AG10803 (cell line): ENCODE measurements at regions not wholly inside any gene's neighbourhood (a gene's known extent, or its start where the extent isn't known, plus 50 kb on each side); places are given as distances from the start of the nearest gene placed in this dataset.
"Not testable (repeated sequence)": the region's sequence is repeated elsewhere in the genome, so short reads cannot be mapped to it uniquely, and the experiment has no call there.

ENCODE experiments used
- DNase-seq: peaks from one replicate; pipeline ENCODE4 v3.0.0; 2010; ENCODE audit warnings: low read depth
- H3K4me3 ChIP-seq: 2 replicates; pipeline ENCODE4 v1.5.1; 2011; ENCODE audit warnings: mild to moderate bottlenecking, low read length, control low read depth
- TF ChIP-seq, protein P1 (sequence below): conservative IDR thresholded peaks from 2 replicates; pipeline ENCODE4 v1.5.1; 2011; ENCODE audit warnings: mild to moderate bottlenecking, low read length, control low read depth, inconsistent platforms

DNA sequence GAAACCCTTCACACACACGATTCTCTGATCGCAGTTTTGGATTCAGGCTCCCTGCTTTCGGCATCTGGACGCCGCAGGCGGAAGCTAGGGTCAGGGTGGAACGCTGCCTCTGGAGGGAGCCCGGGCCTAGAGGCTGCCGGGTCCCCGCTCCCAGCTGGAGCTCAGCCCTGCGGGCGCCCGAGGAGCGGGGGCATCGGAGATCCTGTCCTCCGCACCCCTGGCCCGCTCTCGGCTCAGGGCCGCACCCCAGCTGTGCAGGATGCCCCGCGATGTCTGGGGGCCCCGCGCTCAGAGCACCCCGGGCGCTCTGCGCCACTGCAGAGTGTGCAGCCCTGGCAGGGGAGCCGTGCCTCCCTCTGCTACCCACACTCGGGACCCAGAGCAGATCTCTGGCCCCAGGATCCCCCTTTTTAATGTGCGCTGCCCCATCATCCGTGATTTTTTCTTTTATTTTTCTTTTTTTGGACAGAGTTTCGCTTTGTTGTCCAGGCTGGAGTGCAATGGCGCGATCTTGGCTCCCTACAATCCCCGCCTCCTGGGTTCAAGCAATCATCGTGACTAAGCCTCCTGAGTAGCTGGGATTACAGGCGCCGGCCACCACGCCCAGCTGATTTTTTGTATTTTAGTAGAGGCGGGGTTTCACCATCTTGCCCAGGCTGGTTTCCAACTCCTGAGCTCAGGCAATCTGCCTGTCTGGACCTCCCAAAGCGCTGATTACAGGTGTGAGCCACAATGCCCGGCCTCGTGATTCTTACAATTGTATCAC lies 54.8 kb upstream of the TUBA3E start:
- peak overlapping the region; percentile 17 for H3K4me3 ChIP-seq
- DNase-seq: no peak
- TF ChIP-seq, protein P1, sequence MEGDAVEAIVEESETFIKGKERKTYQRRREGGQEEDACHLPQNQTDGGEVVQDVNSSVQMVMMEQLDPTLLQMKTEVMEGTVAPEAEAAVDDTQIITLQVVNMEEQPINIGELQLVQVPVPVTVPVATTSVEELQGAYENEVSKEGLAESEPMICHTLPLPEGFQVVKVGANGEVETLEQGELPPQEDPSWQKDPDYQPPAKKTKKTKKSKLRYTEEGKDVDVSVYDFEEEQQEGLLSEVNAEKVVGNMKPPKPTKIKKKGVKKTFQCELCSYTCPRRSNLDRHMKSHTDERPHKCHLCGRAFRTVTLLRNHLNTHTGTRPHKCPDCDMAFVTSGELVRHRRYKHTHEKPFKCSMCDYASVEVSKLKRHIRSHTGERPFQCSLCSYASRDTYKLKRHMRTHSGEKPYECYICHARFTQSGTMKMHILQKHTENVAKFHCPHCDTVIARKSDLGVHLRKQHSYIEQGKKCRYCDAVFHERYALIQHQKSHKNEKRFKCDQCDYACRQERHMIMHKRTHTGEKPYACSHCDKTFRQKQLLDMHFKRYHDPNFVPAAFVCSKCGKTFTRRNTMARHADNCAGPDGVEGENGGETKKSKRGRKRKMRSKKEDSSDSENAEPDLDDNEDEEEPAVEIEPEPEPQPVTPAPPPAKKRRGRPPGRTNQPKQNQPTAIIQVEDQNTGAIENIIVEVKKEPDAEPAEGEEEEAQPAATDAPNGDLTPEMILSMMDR: no peak

DNA sequence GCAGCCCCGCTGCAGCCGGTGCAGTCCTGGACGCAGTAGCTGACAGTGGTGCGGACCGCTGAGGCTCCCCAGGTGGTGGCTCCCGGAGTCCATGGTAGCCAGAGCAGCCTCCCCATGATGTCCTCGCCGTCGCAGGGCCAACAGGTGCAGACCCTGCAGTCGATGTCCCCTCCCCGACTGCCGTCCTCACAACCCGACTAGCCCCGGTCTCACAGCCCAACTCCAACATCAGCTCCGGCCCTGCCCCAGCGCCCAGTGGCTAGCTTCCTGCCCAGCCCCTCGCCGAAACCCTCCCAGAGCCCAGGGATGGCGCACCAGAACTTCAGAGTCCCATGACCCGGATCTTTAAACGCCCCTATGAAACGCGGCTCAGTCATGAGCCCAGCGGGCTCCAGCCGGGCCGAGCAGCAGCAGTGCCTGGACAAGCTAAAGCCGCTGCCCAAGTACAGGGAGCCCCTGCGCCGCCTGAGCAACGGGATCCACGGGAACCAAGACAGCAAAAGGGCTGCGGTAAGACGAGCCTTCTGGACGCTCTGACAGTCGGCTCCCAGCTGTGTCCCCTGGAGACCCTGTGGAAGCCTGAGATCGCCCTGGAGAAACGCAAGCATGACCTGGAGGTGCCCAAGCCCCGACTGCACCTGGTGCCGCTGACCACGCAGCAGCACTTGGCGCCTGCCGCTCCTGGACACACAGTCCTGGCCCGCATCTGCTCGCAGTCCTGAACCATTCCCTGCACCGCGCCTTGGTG lies 53.8 kb upstream of the TUBA3E start:
- no peak overlapping the region for H3K4me3 ChIP-seq
- TF ChIP-seq, protein P1: no peak
- no peak for DNase-seq

GRCh38 chr2:130251535-130251872 lies 53.3 kb upstream of the TUBA3E start:
- TF ChIP-seq, protein P1: no peak
- no peak overlapping the region for H3K4me3 ChIP-seq
- DNase-seq: no peak

DNA sequence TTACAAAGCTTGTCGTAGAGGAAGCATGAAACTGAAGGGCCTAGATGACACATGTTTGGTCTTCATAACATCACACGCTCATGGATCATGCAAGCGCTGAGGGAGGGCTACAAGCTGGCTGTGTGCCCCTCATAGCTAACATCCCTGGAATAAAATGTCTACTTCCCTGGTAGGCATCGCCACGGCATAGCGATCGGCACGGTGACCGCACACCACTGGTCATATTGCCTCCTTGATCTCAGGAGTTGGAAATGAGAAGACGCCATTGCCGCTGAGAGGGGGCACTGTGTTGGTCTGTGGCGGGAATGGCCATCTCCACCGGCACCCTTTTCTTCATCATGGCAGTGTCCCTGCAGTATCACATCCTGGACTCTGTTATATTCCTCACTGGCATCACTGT lies 50.1 kb upstream of the TUBA3E start:
- DNase-seq, H3K4me3 ChIP-seq: not testable (repeated sequence)
